H9 (cell line): ENCODE measurements at regions not wholly inside any gene's neighbourhood (a gene's known extent, or its start where the extent isn't known, plus 50 kb on each side); places are given as distances from the start of the nearest gene placed in this dataset.

Experiments
- DNase-seq: peaks from one replicate; pipeline ENCODE4 v3.0.0-alpha.2; 2017
- H2AFZ ChIP-seq: one replicate; pipeline ENCODE4 v1.6.1; 2013; ENCODE audit warnings: mild to moderate bottlenecking, low read length, control low read depth, moderate library complexity
- H2AK5ac ChIP-seq: 2 replicates; pipeline ENCODE4 v1.6.1; 2013; ENCODE audit warnings: low read length, control low read depth, mixed read lengths; ENCODE audit not compliant: insufficient read length
- H2BK120ac ChIP-seq: one replicate; pipeline ENCODE4 v1.6.1; 2013; ENCODE audit warnings: low read depth, mild to moderate bottlenecking, low read length, control low read depth, inconsistent platforms; ENCODE audit not compliant: poor library complexity, severe bottlenecking
- H2BK12ac ChIP-seq: 2 replicates; pipeline ENCODE4 v1.6.1; 2013; ENCODE audit warnings: low read length, control low read depth, mixed read lengths, low read depth; ENCODE audit not compliant: insufficient read length
- H2BK15ac ChIP-seq: 2 replicates; pipeline ENCODE4 v1.6.1; 2013; ENCODE audit warnings: low read depth, low read length, control low read depth
- H2BK20ac ChIP-seq: one replicate; pipeline ENCODE4 v1.6.1; 2013; ENCODE audit warnings: low read depth, mild to moderate bottlenecking, low read length, control low read depth, inconsistent platforms; ENCODE audit not compliant: poor library complexity, severe bottlenecking
- H2BK5ac ChIP-seq: 2 replicates; pipeline ENCODE4 v1.6.1; 2013; ENCODE audit warnings: low read length, control low read depth, mixed read lengths; ENCODE audit not compliant: insufficient read length
- H3K14ac ChIP-seq: 2 replicates; pipeline ENCODE4 v1.6.1; 2013; ENCODE audit warnings: low read length, control low read depth; ENCODE audit not compliant: insufficient read depth
- H3K18ac ChIP-seq: 2 replicates; pipeline ENCODE4 v1.6.1; 2013; ENCODE audit warnings: low read depth, mild to moderate bottlenecking, mixed read lengths, low read length, control low read depth; ENCODE audit not compliant: insufficient read length
- H3K23ac ChIP-seq: 2 replicates; pipeline ENCODE4 v1.6.1; 2013; ENCODE audit warnings: low read length, control low read depth, mixed read lengths, low read depth; ENCODE audit not compliant: insufficient read length
- H3K23me2 ChIP-seq: 2 replicates; pipeline ENCODE4 v1.6.1; 2013; ENCODE audit warnings: low read depth, mild to moderate bottlenecking, mixed read lengths, low read length, control low read depth; ENCODE audit not compliant: insufficient read length, poor library complexity, severe bottlenecking
- H3K27ac ChIP-seq: 2 replicates; pipeline ENCODE4 v1.5.1; 2013; ENCODE audit warnings: low read length, control low read depth, mixed read lengths, low read depth; ENCODE audit not compliant: insufficient read length
- H3K27me3 ChIP-seq: 2 replicates; pipeline ENCODE4 v1.6.1; 2013; ENCODE audit warnings: low read length, control low read depth, inconsistent platforms; ENCODE audit not compliant: insufficient read depth
- H3K4ac ChIP-seq: 2 replicates; pipeline ENCODE4 v1.6.1; 2013; ENCODE audit warnings: low read depth, mild to moderate bottlenecking, control low read depth, inconsistent platforms, low read length, moderate library complexity
- H3K4me1 ChIP-seq: 2 replicates; pipeline ENCODE4 v1.6.1; 2013; ENCODE audit warnings: low read length, control low read depth, inconsistent platforms; ENCODE audit not compliant: insufficient read depth
- H3K4me2 ChIP-seq: 2 replicates; pipeline ENCODE4 v1.6.1; 2013; ENCODE audit warnings: low read length, control low read depth, mixed read lengths; ENCODE audit not compliant: insufficient read length, insufficient read depth
- H3K56ac ChIP-seq: 2 replicates; pipeline ENCODE4 v1.6.1; 2013; ENCODE audit warnings: low read depth, mild to moderate bottlenecking, mixed read lengths, low read length, control low read depth; ENCODE audit not compliant: insufficient read length
- H3K79me1 ChIP-seq: 2 replicates; pipeline ENCODE4 v1.6.1; 2013; ENCODE audit warnings: low read depth, mild to moderate bottlenecking, moderate library complexity, low read length, control low read depth, inconsistent platforms; ENCODE audit not compliant: insufficient read depth, poor library complexity, severe bottlenecking
- H3K79me2 ChIP-seq: 2 replicates; pipeline ENCODE4 v1.6.1; 2013; ENCODE audit warnings: low read length, control low read depth, inconsistent platforms; ENCODE audit not compliant: insufficient read depth
- H3K9ac ChIP-seq: 2 replicates; pipeline ENCODE4 v1.6.1; 2013; ENCODE audit warnings: low read length, control low read depth, mixed read lengths; ENCODE audit not compliant: insufficient read length; ENCODE audit errors: extremely low read depth
- H3K9me3 ChIP-seq: one replicate; pipeline ENCODE4 v1.6.1; 2013; ENCODE audit warnings: low read depth, low read length, inconsistent platforms; ENCODE audit not compliant: control insufficient read depth
- H3T11ph ChIP-seq: one replicate; pipeline ENCODE4 v1.6.1; 2013; ENCODE audit warnings: mild to moderate bottlenecking, low read length, control low read depth, inconsistent platforms
- H4K20me1 ChIP-seq: one replicate; pipeline ENCODE4 v1.6.1; 2013; ENCODE audit not compliant: control insufficient read depth, insufficient read length, insufficient read depth
- H4K5ac ChIP-seq: 2 replicates; pipeline ENCODE4 v1.6.1; 2013; ENCODE audit warnings: low read depth, mild to moderate bottlenecking, mixed read lengths, low read length, control low read depth; ENCODE audit not compliant: insufficient read length
- H4K8ac ChIP-seq: replicated peaks from 2 replicates; pipeline ENCODE4 v1.6.1; 2013; ENCODE audit warnings: low read length, control low read depth, mixed read lengths, low read depth; ENCODE audit not compliant: insufficient read length
- H4K91ac ChIP-seq: 2 replicates; pipeline ENCODE4 v1.6.1; 2013; ENCODE audit warnings: low read depth, mild to moderate bottlenecking, moderate library complexity, mixed read lengths, low read length, control low read depth; ENCODE audit not compliant: insufficient read length
- H3K27ac Mint-ChIP-seq, 3 experiments: 2 replicates in 2 of 3; 3 replicates in 1 of 3; pipeline ENCODE4 v1.8.0; 2020 to 2021; ENCODE audit warnings: mixed read lengths in 3 of 3, mild to moderate bottlenecking in 1 of 3, moderate library complexity in 1 of 3
- H3K27me3 Mint-ChIP-seq: 2 replicates; pipeline ENCODE4 v1.8.0; 2021; ENCODE audit warnings: low read depth, mild to moderate bottlenecking, moderate library complexity, mixed read lengths
- H3K36me3 Mint-ChIP-seq, 3 experiments: 2 replicates in 2 of 3; 3 replicates in 1 of 3; pipeline ENCODE4 v1.8.0; 2020 to 2021; ENCODE audit warnings: low read depth in 3 of 3, mixed read lengths in 3 of 3; ENCODE audit not compliant: insufficient read depth in 1 of 3
- H3K4me1 Mint-ChIP-seq, 2 experiments: 2 replicates each; pipeline ENCODE4 v1.8.0; 2020; ENCODE audit warnings: mixed read lengths in 2 of 2
- H3K4me3 Mint-ChIP-seq, 2 experiments: 2 replicates in 1 of 2; 3 replicates in 1 of 2; pipeline ENCODE4 v1.8.0; 2020 to 2021; ENCODE audit warnings: mild to moderate bottlenecking in 2 of 2, mixed read lengths in 2 of 2, moderate library complexity in 1 of 2
- H3K9me3 Mint-ChIP-seq, 2 experiments: 2 replicates in 1 of 2; 3 replicates in 1 of 2; pipeline ENCODE4 v1.8.0; 2020; ENCODE audit warnings: mild to moderate bottlenecking in 2 of 2, mixed read lengths in 2 of 2, moderate library complexity in 1 of 2
- WGBS: extraction: QIAGEN DNeasy Blood & Tissue Kit; methylation state at CpG from one replicate; pipeline ENCODE4 v1.1.7; 2013; ENCODE audit warnings: missing lambda C conversion rate, low lambda C conversion rate, mixed read lengths; ENCODE audit not compliant: insufficient read length; ENCODE audit errors: extremely low coverage; 5-methylcytosine and 5-hydroxymethylcytosine counted together
- TF ChIP-seq, protein P1 (sequence below): fragments of 200-600 bp; sonication (generic); conservative IDR thresholded peaks from 3 replicates; pipeline ENCODE4 v1.8.0; 2021; ENCODE audit warnings: antibody characterized with exemption, mild to moderate bottlenecking

DNA sequence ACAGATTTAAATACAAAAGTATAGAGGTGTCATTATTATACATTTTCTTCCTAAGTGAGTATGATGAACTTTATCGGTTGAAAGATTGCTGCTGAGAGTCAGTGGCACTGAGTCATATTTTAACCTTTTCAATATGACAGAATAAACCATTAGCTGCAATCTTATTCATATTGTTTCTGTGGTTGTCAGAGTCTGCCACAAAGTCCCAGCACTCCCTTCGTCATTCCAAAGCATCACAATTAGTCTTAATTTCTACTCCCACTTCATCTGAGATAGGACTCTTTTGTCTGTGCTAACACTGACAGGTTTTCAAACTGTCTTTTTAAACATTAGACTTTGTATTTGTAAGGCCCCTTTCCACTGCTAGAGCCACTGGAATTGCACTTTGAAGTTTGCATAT is 656.9 kb downstream of the MTRR start:
- Histone ChIP-seq H2BK12ac (no peak overlapping the region), H3K18ac (no peak overlapping the region), H3K4ac (no peak overlapping the region), H3K79me2 (no peaks in the 10 kb centered on the region), H3K4me2 (no peak overlapping the region), H2BK15ac (no peak overlapping the region), H2AFZ (no peak overlapping the region), H3K14ac (no peak overlapping the region), H2AK5ac (no peak overlapping the region), H4K91ac (no peak overlapping the region), H2BK20ac (no peak overlapping the region), H3K23ac (no peak overlapping the region), H3K9me3 (no peaks in the 10 kb centered on the region), H2BK120ac (no peak overlapping the region), H4K5ac (no peak overlapping the region), H3K27me3 (no peaks in the 10 kb centered on the region), H4K20me1 (no peaks in the 10 kb centered on the region), H3K9ac (no peak overlapping the region), H4K8ac (no peak overlapping the region), H3K56ac (no peak overlapping the region), H3K23me2 (no peaks in the 10 kb centered on the region), H3K27ac (no peak overlapping the region), H2BK5ac (no peak overlapping the region), H3K4me1 (no peaks in the 10 kb centered on the region), H3K79me1 (no peaks in the 10 kb centered on the region), H3T11ph (no peak overlapping the region)
- Mint-ChIP-seq H3K27me3 (no peaks in the 10 kb centered on the region; the same call in 1 of the 2 replicates), H3K4me3 (no peak overlapping the region), H3K4me1 (peaks cover 7 to 13% of the 10 kb centered on the region in 2 experiments), H3K9me3 (no peaks in the 10 kb centered on the region), H3K36me3 (no peaks in the 10 kb centered on the region), H3K27ac (no peak overlapping the region)
- TF ChIP-seq, protein P1, sequence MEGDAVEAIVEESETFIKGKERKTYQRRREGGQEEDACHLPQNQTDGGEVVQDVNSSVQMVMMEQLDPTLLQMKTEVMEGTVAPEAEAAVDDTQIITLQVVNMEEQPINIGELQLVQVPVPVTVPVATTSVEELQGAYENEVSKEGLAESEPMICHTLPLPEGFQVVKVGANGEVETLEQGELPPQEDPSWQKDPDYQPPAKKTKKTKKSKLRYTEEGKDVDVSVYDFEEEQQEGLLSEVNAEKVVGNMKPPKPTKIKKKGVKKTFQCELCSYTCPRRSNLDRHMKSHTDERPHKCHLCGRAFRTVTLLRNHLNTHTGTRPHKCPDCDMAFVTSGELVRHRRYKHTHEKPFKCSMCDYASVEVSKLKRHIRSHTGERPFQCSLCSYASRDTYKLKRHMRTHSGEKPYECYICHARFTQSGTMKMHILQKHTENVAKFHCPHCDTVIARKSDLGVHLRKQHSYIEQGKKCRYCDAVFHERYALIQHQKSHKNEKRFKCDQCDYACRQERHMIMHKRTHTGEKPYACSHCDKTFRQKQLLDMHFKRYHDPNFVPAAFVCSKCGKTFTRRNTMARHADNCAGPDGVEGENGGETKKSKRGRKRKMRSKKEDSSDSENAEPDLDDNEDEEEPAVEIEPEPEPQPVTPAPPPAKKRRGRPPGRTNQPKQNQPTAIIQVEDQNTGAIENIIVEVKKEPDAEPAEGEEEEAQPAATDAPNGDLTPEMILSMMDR: no peak
- no CpG with 5 or more reads among the region's 2 CpGs for WGBS
- DNase-seq: no peak
